ENCODE measurements at regions not wholly inside any gene's neighbourhood (a gene's known extent, or its start where the extent isn't known, plus 50 kb on each side); places are given as distances from the start of the nearest gene placed in this dataset.

GRCh38 chr4:36394352-36394903 lies 113.0 kb downstream of the DTHD1 start:
- DNase-seq (ENCODE audit: insufficient read length, low spot score) (no peak), FAIRE-seq (no peak)
- TF ChIP-seq, protein P1, sequence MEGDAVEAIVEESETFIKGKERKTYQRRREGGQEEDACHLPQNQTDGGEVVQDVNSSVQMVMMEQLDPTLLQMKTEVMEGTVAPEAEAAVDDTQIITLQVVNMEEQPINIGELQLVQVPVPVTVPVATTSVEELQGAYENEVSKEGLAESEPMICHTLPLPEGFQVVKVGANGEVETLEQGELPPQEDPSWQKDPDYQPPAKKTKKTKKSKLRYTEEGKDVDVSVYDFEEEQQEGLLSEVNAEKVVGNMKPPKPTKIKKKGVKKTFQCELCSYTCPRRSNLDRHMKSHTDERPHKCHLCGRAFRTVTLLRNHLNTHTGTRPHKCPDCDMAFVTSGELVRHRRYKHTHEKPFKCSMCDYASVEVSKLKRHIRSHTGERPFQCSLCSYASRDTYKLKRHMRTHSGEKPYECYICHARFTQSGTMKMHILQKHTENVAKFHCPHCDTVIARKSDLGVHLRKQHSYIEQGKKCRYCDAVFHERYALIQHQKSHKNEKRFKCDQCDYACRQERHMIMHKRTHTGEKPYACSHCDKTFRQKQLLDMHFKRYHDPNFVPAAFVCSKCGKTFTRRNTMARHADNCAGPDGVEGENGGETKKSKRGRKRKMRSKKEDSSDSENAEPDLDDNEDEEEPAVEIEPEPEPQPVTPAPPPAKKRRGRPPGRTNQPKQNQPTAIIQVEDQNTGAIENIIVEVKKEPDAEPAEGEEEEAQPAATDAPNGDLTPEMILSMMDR (IDR thresholded peaks at IDR 0.05; ENCODE audit: insufficient read depth, missing control alignments) = no peak

- no peak for DNase-seq (ENCODE audit: insufficient read length, low spot score)
- TF ChIP-seq, protein P1 (IDR thresholded peaks at IDR 0.05; ENCODE audit: insufficient read depth, missing control alignments) = peak; percentile 50
- peak; percentile 67 for FAIRE-seq
These were observed 118.4 kb downstream of the DTHD1 start for GRCh38 chr4:36399762-36400353.

DNA sequence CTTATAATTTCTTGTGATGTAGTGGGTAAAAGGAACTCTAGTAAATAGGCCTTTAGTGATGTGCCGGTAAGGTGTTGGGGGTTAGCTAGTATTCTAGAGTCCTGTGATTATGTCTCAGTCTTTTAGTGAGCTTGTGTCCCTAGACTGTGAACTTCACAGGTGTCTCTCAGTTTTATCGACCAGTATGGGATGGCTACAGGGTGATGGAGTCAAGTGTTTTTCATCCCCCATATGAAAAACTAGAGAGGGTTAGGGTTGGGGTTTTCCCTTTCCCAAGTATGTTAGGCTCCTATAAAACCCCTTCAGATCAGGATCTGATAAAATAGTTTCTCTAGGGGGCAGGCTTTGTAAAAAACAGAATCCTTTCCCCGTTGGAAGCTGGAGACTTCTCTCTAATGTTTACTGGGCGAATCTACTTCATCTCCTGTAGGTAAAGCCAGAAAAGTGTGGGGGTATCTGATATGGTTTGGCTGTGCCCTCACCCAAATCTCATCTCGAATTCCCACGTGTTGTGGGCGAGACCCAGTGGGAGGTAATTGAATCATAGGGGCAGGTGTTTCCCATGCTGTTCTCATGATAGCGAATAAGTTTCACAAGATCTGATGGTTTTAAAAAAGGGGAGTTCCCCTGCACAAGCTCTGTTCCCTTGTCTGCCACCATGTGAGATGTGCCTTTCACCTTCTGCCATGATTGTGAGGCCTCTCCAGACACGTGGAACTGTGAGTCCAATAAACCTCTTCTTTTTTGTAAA lies 120.8 kb downstream of the DTHD1 start:
- FAIRE-seq = no peak
- TF ChIP-seq, protein P1 (IDR thresholded peaks at IDR 0.05; ENCODE audit: insufficient read depth, missing control alignments) = no peak
- DNase-seq (ENCODE audit: insufficient read length, low spot score) = no peak

DNA sequence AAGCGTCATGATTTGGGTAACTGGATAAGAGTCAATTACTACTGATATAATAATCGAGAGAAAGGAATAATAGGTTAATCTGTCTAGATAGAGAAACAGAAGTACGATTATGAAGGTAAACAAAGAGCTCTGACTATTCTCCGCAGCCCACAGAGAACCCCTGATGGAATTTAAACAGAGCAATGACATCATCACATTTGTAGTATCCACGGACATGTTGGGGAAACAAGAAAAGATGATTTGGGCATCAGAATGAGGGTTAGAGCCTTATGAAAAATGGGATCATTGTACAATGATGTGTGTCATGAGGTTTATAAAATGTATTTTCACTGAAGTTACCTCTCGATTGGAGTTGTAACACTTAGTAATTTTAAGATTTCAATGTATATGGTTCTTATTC lies 129.9 kb downstream of the DTHD1 start:
- TF ChIP-seq, protein P1 (IDR thresholded peaks at IDR 0.05; ENCODE audit: insufficient read depth, missing control alignments) = no peak
- FAIRE-seq = no peak

GRCh38 chr4:36414248-36414647 lies 132.8 kb downstream of the DTHD1 start:
- DNase-seq (ENCODE audit: insufficient read length, low spot score) (no peak), FAIRE-seq (no peak)

More for the DNA sequence above, 129.9 kb downstream of the DTHD1 start:
- DNase-seq (ENCODE audit: insufficient read length, low spot score) = no peak

GRCh38 chr4:36417146-36417545 lies 135.7 kb downstream of the DTHD1 start:
- TF ChIP-seq, protein P1 (IDR thresholded peaks at IDR 0.05; ENCODE audit: insufficient read depth, missing control alignments) = no peak
- FAIRE-seq (no peak), DNase-seq (ENCODE audit: insufficient read length, low spot score) (no peak)

More at GRCh38 chr4:36414248-36414647, 132.8 kb downstream of the DTHD1 start:
- TF ChIP-seq, protein P1 (IDR thresholded peaks at IDR 0.05; ENCODE audit: insufficient read depth, missing control alignments) = peak; percentile 45

All from D721Med (cell line).